Neural progenitor cell (in vitro differentiated cells): ENCODE measurements at regions not wholly inside any gene's neighbourhood (a gene's known extent, or its start where the extent isn't known, plus 50 kb on each side); places are given as distances from the start of the nearest gene placed in this dataset.

ENCODE experiments used
- EZH2 ChIP-seq: fragments of 200-600 bp; sonication (generic); IDR thresholded peaks from 2 replicates; pipeline ENCODE4 v1.6.1; 2017; ENCODE audit warnings: antibody characterized with exemption, mild to moderate bottlenecking, moderate library complexity
- EZH2phosphoT487 ChIP-seq: fragments of 200-600 bp; sonication (generic); IDR thresholded peaks from 2 replicates; pipeline ENCODE4 v1.6.1; 2017; ENCODE audit warnings: antibody characterized with exemption
- TF ChIP-seq, protein P1 (sequence below): fragments of 200-600 bp; sonication (generic); IDR thresholded peaks from 2 replicates; pipeline ENCODE4 v1.5.1; 2017; ENCODE audit warnings: antibody characterized with exemption, mild to moderate bottlenecking

DNA sequence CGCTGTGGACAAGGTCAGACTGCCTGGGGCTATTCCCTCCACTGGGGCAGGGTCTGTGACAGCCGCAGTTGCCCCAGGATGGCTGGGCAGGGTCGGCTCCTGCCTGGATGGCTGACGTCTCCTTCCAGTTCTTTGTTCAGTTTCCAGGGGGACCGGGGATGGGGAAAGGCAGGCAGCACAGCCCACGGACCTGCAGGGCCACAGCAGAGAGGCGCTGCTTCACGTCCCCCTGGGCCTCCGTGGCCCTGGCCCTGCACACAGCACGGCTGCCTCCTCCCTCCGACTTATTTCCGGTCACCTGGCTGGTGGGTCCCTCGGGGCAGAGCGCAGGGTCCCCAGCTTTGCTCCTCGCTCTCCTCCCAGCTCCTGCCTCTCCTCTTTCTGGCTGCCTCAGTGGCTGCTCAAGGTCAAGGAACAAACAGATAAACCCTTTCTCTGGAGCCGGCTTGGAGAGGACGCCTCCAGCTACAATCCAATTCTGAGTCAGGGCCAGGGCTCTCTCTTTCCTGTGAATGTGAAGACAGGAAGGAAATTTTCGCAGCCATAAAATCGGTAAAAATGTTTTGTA lies 169.7 kb downstream of the C9orf50 start:
- TF ChIP-seq, protein P1, sequence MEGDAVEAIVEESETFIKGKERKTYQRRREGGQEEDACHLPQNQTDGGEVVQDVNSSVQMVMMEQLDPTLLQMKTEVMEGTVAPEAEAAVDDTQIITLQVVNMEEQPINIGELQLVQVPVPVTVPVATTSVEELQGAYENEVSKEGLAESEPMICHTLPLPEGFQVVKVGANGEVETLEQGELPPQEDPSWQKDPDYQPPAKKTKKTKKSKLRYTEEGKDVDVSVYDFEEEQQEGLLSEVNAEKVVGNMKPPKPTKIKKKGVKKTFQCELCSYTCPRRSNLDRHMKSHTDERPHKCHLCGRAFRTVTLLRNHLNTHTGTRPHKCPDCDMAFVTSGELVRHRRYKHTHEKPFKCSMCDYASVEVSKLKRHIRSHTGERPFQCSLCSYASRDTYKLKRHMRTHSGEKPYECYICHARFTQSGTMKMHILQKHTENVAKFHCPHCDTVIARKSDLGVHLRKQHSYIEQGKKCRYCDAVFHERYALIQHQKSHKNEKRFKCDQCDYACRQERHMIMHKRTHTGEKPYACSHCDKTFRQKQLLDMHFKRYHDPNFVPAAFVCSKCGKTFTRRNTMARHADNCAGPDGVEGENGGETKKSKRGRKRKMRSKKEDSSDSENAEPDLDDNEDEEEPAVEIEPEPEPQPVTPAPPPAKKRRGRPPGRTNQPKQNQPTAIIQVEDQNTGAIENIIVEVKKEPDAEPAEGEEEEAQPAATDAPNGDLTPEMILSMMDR: no peak
- TF ChIP-seq EZH2phosphoT487: no peak
- TF ChIP-seq EZH2: no peak
